ENCODE measurements at regions not wholly inside any gene's neighbourhood (a gene's known extent, or its start where the extent isn't known, plus 50 kb on each side); places are given as distances from the start of the nearest gene placed in this dataset.

GRCh38 chr1:103170609-103171008, 62.3 kb upstream of the COL11A1 start:
- Histone ChIP-seq H3K36me3 (no peaks in the 10 kb centered on the region), H3K4me3 (no peak overlapping the region), H3K27ac (no peak overlapping the region), H3K4me1 (no peaks in the 10 kb centered on the region), H3K9me3 (peaks cover 0 to 5% (median 0%) of the 10 kb centered on the region in 8 donors), H3K27me3 (replicated peaks in 1 of 7) (no peaks in the 10 kb centered on the region)
- TF ChIP-seq CTCF (IDR thresholded peaks at IDR 0.05 in 8 of 11, conservative IDR thresholded peaks at IDR 0.05 in 3 of 11) (no peak), POLR2A (IDR thresholded peaks at IDR 0.05) (no peak), POLR2AphosphoS5 (IDR thresholded peaks at IDR 0.05) (no peak)
- DNase-seq: no peak
- 85 to 96% (median 93%) methylated on average over 7 of the region's 7 CpGs for WGBS, 5 donors
- intact Hi-C loops (cut with DNase I; ENCODE audit: low total_unique reads): no loop called here

GRCh38 chr1:103162360-103162759, 54.0 kb upstream of the COL11A1 start:
- intact Hi-C loops (cut with DNase I; ENCODE audit: low total_unique reads): no loop called here
- Histone ChIP-seq H3K4me3 (no peak overlapping the region), H3K9me3 (peaks cover 0 to 5% (median 0%) of the 10 kb centered on the region in 8 donors), H3K27ac (no peak overlapping the region), H3K36me3 (no peaks in the 10 kb centered on the region), H3K4me1 (no peaks in the 10 kb centered on the region), H3K27me3 (replicated peaks in 1 of 7) (no peaks in the 10 kb centered on the region)
- TF ChIP-seq POLR2A (IDR thresholded peaks at IDR 0.05) (no peak), POLR2AphosphoS5 (IDR thresholded peaks at IDR 0.05) (no peak)
- WGBS, 5 donors: 40 to 53% (median 46%) methylated on average over 2 of the region's 2 CpGs
- DNase-seq: no peak

- no peaks in the 10 kb centered on the region for H3K9me3 ChIP-seq
- H3K27ac ChIP-seq: no peak overlapping the region
- no peak for DNase-seq
- no peaks in the 10 kb centered on the region for H3K36me3 ChIP-seq
- no peak overlapping the region for H3K4me3 ChIP-seq
- intact Hi-C loops (cut with DNase I; ENCODE audit: low total_unique reads): no loop called here
- 78 to 95% (median 92%) methylated on average over 1 of the region's 1 CpG for WGBS, 5 donors
- no peak for TF ChIP-seq POLR2AphosphoS5 (IDR thresholded peaks at IDR 0.05)
- TF ChIP-seq CTCF (IDR thresholded peaks at IDR 0.05 in 8 of 11, conservative IDR thresholded peaks at IDR 0.05 in 3 of 11): no peak
- no peak for TF ChIP-seq POLR2A (IDR thresholded peaks at IDR 0.05)
- H3K4me1 ChIP-seq: no peaks in the 10 kb centered on the region
- no peaks in the 10 kb centered on the region for H3K27me3 ChIP-seq (replicated peaks in 1 of 7)
Observed at GRCh38 chr1:103160281-103160680, 52.0 kb upstream of the COL11A1 start.
